Heart right ventricle (tissue), 16 donors: ENCODE measurements at regions not wholly inside any gene's neighbourhood (a gene's known extent, or its start where the extent isn't known, plus 50 kb on each side); places are given as distances from the start of the nearest gene placed in this dataset.

Source experiments
- ATAC-seq, 8 donors: fragments of 200-7000 bp; cut with Tn5 transposase; one replicate each; pipeline ENCODE4 v1.9.1; 2020; ENCODE audit warnings: mild to moderate bottlenecking in 8 of 8, moderate library complexity in 8 of 8, moderate number of reproducible peaks in 1 of 8
- DNase-seq, 2 donors: peaks; one replicate each; pipeline ENCODE4 v3.0.0-alpha.2; 2020
- H3K27ac ChIP-seq, 10 donors: fragments of 200-600 bp; sonication (generic) in 2 of 10; one replicate each; pipeline versions ENCODE4 v1.5.0 to v1.8.0; 2020 to 2022; ENCODE audit warnings: mild to moderate bottlenecking in 3 of 10
- H3K27me3 ChIP-seq, 7 donors: fragments of 200-600 bp; one replicate each; pipeline ENCODE4 v1.8.0; 2021 to 2022; ENCODE audit warnings: mild to moderate bottlenecking in 2 of 7
- H3K36me3 ChIP-seq, 9 donors: fragments of 200-600 bp; sonication (generic) in 1 of 9; one replicate each; pipeline versions ENCODE4 v1.5.0 to v1.8.0; 2020 to 2022; ENCODE audit warnings: mild to moderate bottlenecking in 2 of 9
- H3K4me1 ChIP-seq, 9 donors: fragments of 200-600 bp; sonication (generic) in 1 of 9; one replicate each; pipeline versions ENCODE4 v1.5.0 to v1.8.0; 2020 to 2022; ENCODE audit warnings: mild to moderate bottlenecking in 4 of 9
- H3K4me3 ChIP-seq, 10 donors: fragments of 200-600 bp; sonication (generic) in 2 of 10; one replicate each; pipeline versions ENCODE4 v1.5.0 to v1.8.0; 2020 to 2022; ENCODE audit warnings: mild to moderate bottlenecking in 7 of 10, moderate library complexity in 2 of 10
- H3K9me3 ChIP-seq, 11 donors: fragments of 200-600 bp in 10 of 11; sonication (generic) in 2 of 11; one replicate each; pipeline versions ENCODE4 v1.5.0 to v1.8.0; 2013 to 2022; ENCODE audit warnings: mild to moderate bottlenecking in 2 of 11, control low read depth in 1 of 11, moderate library complexity in 1 of 11
- WGBS, 2 donors: extraction: QIAGEN DNeasy Blood & Tissue Kit; methylation state at CpG; one replicate each; pipeline ENCODE4 v1.1.7; 2013; ENCODE audit warnings: inconsistent platforms in 1 of 2; 5-methylcytosine and 5-hydroxymethylcytosine counted together
- intact Hi-C, 10 donors: fragments of 100-400 bp; cut with DNase I; formaldehyde crosslinking; loops; one replicate each; pipeline versions ENCODE4 v1.11.1 to v1.14.2; 2022
- TF ChIP-seq, protein P1 (sequence below), 9 donors: fragments of 200-600 bp; sonication (generic) in 2 of 9; IDR thresholded peaks; one replicate each; pipeline versions ENCODE4 v1.5.0 to v1.8.0; 2021 to 2022; ENCODE audit warnings: antibody characterized with exemption in 9 of 9, mild to moderate bottlenecking in 5 of 9, moderate library complexity in 1 of 9
- donor health status: Arrhythmogenic right ventricular cardiomyopathy.
- donor health status: ischemic (EF 13 %, LVEDD 7.1; RV severe dilation, severe dysfunction).
- donor health status: healthy with polysubstance abuse.
- donor health status: DM: no; HTN: yes; CAD: no.
- donor health status: DM: no; HTN: no; CAD: no.
- donor health status: ischemic (EF 25% LVEDD 6.9; RV normal size, moderate dysfunction).
- donor health status: ischemic (EF 25% LVEDD 5.7; RV mildly dilated, moderate dysfunction).
- donor health status: healthy.
- donor health status: DM: yes; HTN: yes; CAD: no.
- donor health status: Ischemic cardiomyopathy.
- donor health status: ischemic (EF 35%, LVEDD 5.7; RV mildly dilated, moderate dysfunction).
- donor health status: nonischemic (EF 11% LVEDD 7.7; RV severe dilation, severe dysfunction).
- donor health status: DM: yes; HTN: yes; CAD: no.
- donor health status: PGD.
- donor health status: ischemic (EF 29% LVEDD 5.4; RV normal size, mild dysfunction).
- donor health status: nonischemic (EF 23%, LVEDD 6.1; RV moderate dilation, normal function).

- intact Hi-C loops, result loop anchor here in 1 of 10 donors (10.0 kb wide), 1 partner anchor 63 kb away; no protein-coding TSS in a partner anchor
These were observed 298.3 kb downstream of the PTEN start for GRCh38 chr10:88161756-88162155.

DNA sequence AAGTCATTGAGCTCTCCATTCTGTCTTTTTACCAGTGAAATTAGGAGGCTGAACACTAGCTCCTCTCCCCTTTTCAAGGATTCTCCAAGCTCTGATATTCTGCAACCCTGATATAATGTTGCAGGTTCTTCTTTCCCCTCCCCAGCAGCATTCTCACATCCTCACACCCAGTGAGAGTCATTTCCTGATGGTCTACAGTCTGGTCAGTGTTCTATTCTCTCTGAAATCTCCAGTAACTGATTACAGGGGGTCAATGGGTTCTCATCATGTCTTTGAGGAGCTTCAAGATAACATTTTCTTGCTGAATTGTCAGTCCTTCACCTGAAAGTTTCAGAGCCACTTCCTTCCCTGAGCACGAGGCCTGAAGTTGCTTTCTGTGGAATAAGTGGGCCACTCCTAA is 299.4 kb downstream of the PTEN start:
- no peak for DNase-seq
- no peaks in the 10 kb centered on the region for H3K27me3 ChIP-seq
- ATAC-seq, result no peak
- H3K9me3 ChIP-seq, result peaks cover 0 to under 1% (median 0%) of the 10 kb centered on the region in 11 donors
- TF ChIP-seq, protein P1, sequence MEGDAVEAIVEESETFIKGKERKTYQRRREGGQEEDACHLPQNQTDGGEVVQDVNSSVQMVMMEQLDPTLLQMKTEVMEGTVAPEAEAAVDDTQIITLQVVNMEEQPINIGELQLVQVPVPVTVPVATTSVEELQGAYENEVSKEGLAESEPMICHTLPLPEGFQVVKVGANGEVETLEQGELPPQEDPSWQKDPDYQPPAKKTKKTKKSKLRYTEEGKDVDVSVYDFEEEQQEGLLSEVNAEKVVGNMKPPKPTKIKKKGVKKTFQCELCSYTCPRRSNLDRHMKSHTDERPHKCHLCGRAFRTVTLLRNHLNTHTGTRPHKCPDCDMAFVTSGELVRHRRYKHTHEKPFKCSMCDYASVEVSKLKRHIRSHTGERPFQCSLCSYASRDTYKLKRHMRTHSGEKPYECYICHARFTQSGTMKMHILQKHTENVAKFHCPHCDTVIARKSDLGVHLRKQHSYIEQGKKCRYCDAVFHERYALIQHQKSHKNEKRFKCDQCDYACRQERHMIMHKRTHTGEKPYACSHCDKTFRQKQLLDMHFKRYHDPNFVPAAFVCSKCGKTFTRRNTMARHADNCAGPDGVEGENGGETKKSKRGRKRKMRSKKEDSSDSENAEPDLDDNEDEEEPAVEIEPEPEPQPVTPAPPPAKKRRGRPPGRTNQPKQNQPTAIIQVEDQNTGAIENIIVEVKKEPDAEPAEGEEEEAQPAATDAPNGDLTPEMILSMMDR (IDR thresholded peaks at IDR 0.05), result no peak
- H3K4me1 ChIP-seq, result peaks cover 0 to 38% (median 17%) of the 10 kb centered on the region in 9 donors
- WGBS, 2 donors, result 62 to 79% methylated on average over 1 of the region's 1 CpG
- intact Hi-C loops, result loop anchor here in 1 of 10 donors (10.0 kb wide), 1 partner anchor 62 kb away; no protein-coding TSS in a partner anchor
- H3K36me3 ChIP-seq, result no peaks in the 10 kb centered on the region
- no peak overlapping the region for H3K4me3 ChIP-seq
- H3K27ac ChIP-seq, result no peak overlapping the region

More at GRCh38 chr10:88161756-88162155, 298.3 kb downstream of the PTEN start:
- Histone ChIP-seq H3K9me3 (no peaks in the 10 kb centered on the region), H3K36me3 (no peaks in the 10 kb centered on the region), H3K27me3 (no peaks in the 10 kb centered on the region), H3K4me1 (peaks cover 0 to 34% (median 13%) of the 10 kb centered on the region in 9 donors), H3K27ac (no peak overlapping the region), H3K4me3 (no peak overlapping the region)
- ATAC-seq (no peak), DNase-seq (no peak)
- TF ChIP-seq, protein P1 (IDR thresholded peaks at IDR 0.05), result no peak
- WGBS, 2 donors, result 79 to 83% methylated on average over 1 of the region's 1 CpG

- intact Hi-C loops, result loop anchor here in 1 of 10 donors (10.0 kb wide), 1 partner anchor 61 kb away; no protein-coding TSS in a partner anchor
- Histone ChIP-seq H3K4me3 (no peak overlapping the region), H3K27me3 (no peaks in the 10 kb centered on the region), H3K4me1 (peaks cover 0 to 31% (median 10%) of the 10 kb centered on the region in 9 donors), H3K27ac (no peak overlapping the region), H3K36me3 (no peaks in the 10 kb centered on the region), H3K9me3 (peaks cover 0 to 8% (median 0%) of the 10 kb centered on the region in 11 donors)
- DNase-seq (no peak), ATAC-seq (no peak)
- WGBS, 2 donors, result 88 to 91% methylated on average over 3 of the region's 3 CpGs
- TF ChIP-seq, protein P1 (IDR thresholded peaks at IDR 0.05), result no peak
These were observed 300.1 kb downstream of the PTEN start for GRCh38 chr10:88163572-88163971.

- ATAC-seq (no peak), DNase-seq (no peak)
- 88 to 90% methylated on average over 1 of the region's 1 CpG for WGBS, 2 donors
- no peaks in the 10 kb centered on the region for H3K27me3 ChIP-seq
- no peak overlapping the region for H3K4me3 ChIP-seq
- no peaks in the 10 kb centered on the region for H3K36me3 ChIP-seq
- intact Hi-C loops, result loop anchor here in 1 of 10 donors (10.0 kb wide), 1 partner anchor 60 kb away; no protein-coding TSS in a partner anchor
- H3K4me1 ChIP-seq, result peaks cover 0 to 27% (median 9%) of the 10 kb centered on the region in 9 donors
- H3K9me3 ChIP-seq, result peaks cover 0 to 16% (median 0%) of the 10 kb centered on the region in 11 donors
- no peak overlapping the region for H3K27ac ChIP-seq
- TF ChIP-seq, protein P1 (IDR thresholded peaks at IDR 0.05), result no peak
These were observed 301.0 kb downstream of the PTEN start for GRCh38 chr10:88164471-88164870.
